ENCODE measurements at regions not wholly inside any gene's neighbourhood (a gene's known extent, or its start where the extent isn't known, plus 50 kb on each side); places are given as distances from the start of the nearest gene placed in this dataset.

GRCh38 chr11:32161293-32161692 lies 70.4 kb downstream of the RCN1 start:
- H3K9ac ChIP-seq (ENCODE audit: low read length) = no peak overlapping the region

GRCh38 chr11:32162351-32162750 lies 71.5 kb downstream of the RCN1 start:
- DNase-seq = no peak
- H3K4me3 ChIP-seq (ENCODE audit: low read length) = no peak overlapping the region
- no peak overlapping the region for H3K4me2 ChIP-seq (ENCODE audit: low read depth, low read length, poor library complexity, severe bottlenecking)
- H3K36me3 ChIP-seq (ENCODE audit: insufficient read depth, low read length) = no peaks in the 10 kb centered on the region
- no peaks in the 10 kb centered on the region for H3K79me2 ChIP-seq (ENCODE audit: low read length)
- H3K9ac ChIP-seq (ENCODE audit: low read length) = no peak overlapping the region
- no peaks in the 10 kb centered on the region for H3K9me2 ChIP-seq (replicated peaks; ENCODE audit: insufficient read depth, low read length)
- no peaks in the 10 kb centered on the region for H3K27me3 ChIP-seq (ENCODE audit: low read length)
- no peaks in the 10 kb centered on the region for H4K20me1 ChIP-seq (ENCODE audit: insufficient read depth, low read depth, low read length)
- no peaks in the 10 kb centered on the region for H3K4me1 ChIP-seq (ENCODE audit: low read length)
- no peaks in the 10 kb centered on the region for H3K9me3 ChIP-seq (ENCODE audit: low read length)
- H3K27ac ChIP-seq (ENCODE audit: low read length) = no peak overlapping the region
- no peak overlapping the region for H2AFZ ChIP-seq (ENCODE audit: low read length)

More at GRCh38 chr11:32161293-32161692, 70.4 kb downstream of the RCN1 start:
- Histone ChIP-seq H2AFZ (ENCODE audit: low read length) (no peak overlapping the region), H3K27ac (ENCODE audit: low read length) (no peak overlapping the region), H3K27me3 (ENCODE audit: low read length) (no peaks in the 10 kb centered on the region), H3K4me3 (ENCODE audit: low read length) (no peak overlapping the region), H3K9me3 (ENCODE audit: low read length) (no peaks in the 10 kb centered on the region), H3K4me1 (ENCODE audit: low read length) (no peaks in the 10 kb centered on the region), H4K20me1 (ENCODE audit: insufficient read depth, low read depth, low read length) (no peaks in the 10 kb centered on the region), H3K9me2 (replicated peaks; ENCODE audit: insufficient read depth, low read length) (no peaks in the 10 kb centered on the region), H3K79me2 (ENCODE audit: low read length) (no peaks in the 10 kb centered on the region), H3K4me2 (ENCODE audit: low read depth, low read length, poor library complexity, severe bottlenecking) (no peak overlapping the region), H3K36me3 (ENCODE audit: insufficient read depth, low read length) (no peaks in the 10 kb centered on the region)
- no peak for DNase-seq

- Histone ChIP-seq H3K4me2 (ENCODE audit: low read depth, low read length, poor library complexity, severe bottlenecking) (no peak overlapping the region), H3K9me2 (replicated peaks; ENCODE audit: insufficient read depth, low read length) (no peaks in the 10 kb centered on the region), H3K4me3 (ENCODE audit: low read length) (no peak overlapping the region), H3K27ac (ENCODE audit: low read length) (no peak overlapping the region), H3K27me3 (ENCODE audit: low read length) (no peaks in the 10 kb centered on the region), H4K20me1 (ENCODE audit: insufficient read depth, low read depth, low read length) (no peaks in the 10 kb centered on the region), H2AFZ (ENCODE audit: low read length) (no peak overlapping the region), H3K9ac (ENCODE audit: low read length) (no peak overlapping the region), H3K36me3 (ENCODE audit: insufficient read depth, low read length) (no peaks in the 10 kb centered on the region), H3K9me3 (ENCODE audit: low read length) (no peaks in the 10 kb centered on the region), H3K4me1 (ENCODE audit: low read length) (no peaks in the 10 kb centered on the region), H3K79me2 (ENCODE audit: low read length) (no peaks in the 10 kb centered on the region)
- DNase-seq = no peak
These were observed 72.0 kb downstream of the RCN1 start for GRCh38 chr11:32162906-32163305.

GRCh38 chr11:32163557-32163956 lies 72.7 kb downstream of the RCN1 start:
- no peak for DNase-seq
- no peaks in the 10 kb centered on the region for H3K4me1 ChIP-seq (ENCODE audit: low read length)

GRCh38 chr11:32164836-32165235 lies 74.0 kb downstream of the RCN1 start:
- Histone ChIP-seq H2AFZ (ENCODE audit: low read length) (no peak overlapping the region), H3K79me2 (ENCODE audit: low read length) (no peaks in the 10 kb centered on the region), H3K4me2 (ENCODE audit: low read depth, low read length, poor library complexity, severe bottlenecking) (no peak overlapping the region), H3K4me1 (ENCODE audit: low read length) (no peaks in the 10 kb centered on the region), H3K9me3 (ENCODE audit: low read length) (no peaks in the 10 kb centered on the region), H3K4me3 (ENCODE audit: low read length) (no peak overlapping the region), H3K9me2 (replicated peaks; ENCODE audit: insufficient read depth, low read length) (no peaks in the 10 kb centered on the region), H4K20me1 (ENCODE audit: insufficient read depth, low read depth, low read length) (no peaks in the 10 kb centered on the region), H3K27me3 (ENCODE audit: low read length) (no peaks in the 10 kb centered on the region), H3K27ac (ENCODE audit: low read length) (no peak overlapping the region), H3K9ac (ENCODE audit: low read length) (no peak overlapping the region), H3K36me3 (ENCODE audit: insufficient read depth, low read length) (no peaks in the 10 kb centered on the region)
- DNase-seq = no peak

More at GRCh38 chr11:32163557-32163956, 72.7 kb downstream of the RCN1 start:
- Histone ChIP-seq H4K20me1 (ENCODE audit: insufficient read depth, low read depth, low read length) (no peaks in the 10 kb centered on the region), H3K9me2 (replicated peaks; ENCODE audit: insufficient read depth, low read length) (no peaks in the 10 kb centered on the region), H3K4me2 (ENCODE audit: low read depth, low read length, poor library complexity, severe bottlenecking) (no peak overlapping the region), H3K79me2 (ENCODE audit: low read length) (no peaks in the 10 kb centered on the region), H2AFZ (ENCODE audit: low read length) (no peak overlapping the region), H3K27ac (ENCODE audit: low read length) (no peak overlapping the region), H3K36me3 (ENCODE audit: insufficient read depth, low read length) (no peaks in the 10 kb centered on the region), H3K4me3 (ENCODE audit: low read length) (no peak overlapping the region), H3K27me3 (ENCODE audit: low read length) (no peaks in the 10 kb centered on the region), H3K9ac (ENCODE audit: low read length) (no peak overlapping the region), H3K9me3 (ENCODE audit: low read length) (no peaks in the 10 kb centered on the region)

- no peak overlapping the region for H3K27ac ChIP-seq (ENCODE audit: low read length)
- H3K27me3 ChIP-seq (ENCODE audit: low read length) = no peaks in the 10 kb centered on the region
- H3K9me3 ChIP-seq (ENCODE audit: low read length) = no peaks in the 10 kb centered on the region
- H3K4me3 ChIP-seq (ENCODE audit: low read length) = no peak overlapping the region
- DNase-seq = no peak
- no peaks in the 10 kb centered on the region for H3K36me3 ChIP-seq (ENCODE audit: insufficient read depth, low read length)
- no peaks in the 10 kb centered on the region for H4K20me1 ChIP-seq (ENCODE audit: insufficient read depth, low read depth, low read length)
- H3K9ac ChIP-seq (ENCODE audit: low read length) = no peak overlapping the region
- H3K4me2 ChIP-seq (ENCODE audit: low read depth, low read length, poor library complexity, severe bottlenecking) = no peak overlapping the region
- H3K4me1 ChIP-seq (ENCODE audit: low read length) = no peaks in the 10 kb centered on the region
- no peaks in the 10 kb centered on the region for H3K9me2 ChIP-seq (replicated peaks; ENCODE audit: insufficient read depth, low read length)
- H2AFZ ChIP-seq (ENCODE audit: low read length) = no peak overlapping the region
- no peaks in the 10 kb centered on the region for H3K79me2 ChIP-seq (ENCODE audit: low read length)
These were observed 78.0 kb downstream of the RCN1 start for GRCh38 chr11:32168924-32169323.

- Histone ChIP-seq H3K27ac (ENCODE audit: low read length) (no peak overlapping the region), H2AFZ (ENCODE audit: low read length) (no peak overlapping the region), H3K4me1 (ENCODE audit: low read length) (no peaks in the 10 kb centered on the region), H3K27me3 (ENCODE audit: low read length) (no peaks in the 10 kb centered on the region), H3K9me2 (replicated peaks; ENCODE audit: insufficient read depth, low read length) (no peaks in the 10 kb centered on the region), H3K36me3 (ENCODE audit: insufficient read depth, low read length) (no peaks in the 10 kb centered on the region), H3K9ac (ENCODE audit: low read length) (no peak overlapping the region), H4K20me1 (ENCODE audit: insufficient read depth, low read depth, low read length) (no peaks in the 10 kb centered on the region), H3K9me3 (ENCODE audit: low read length) (no peaks in the 10 kb centered on the region), H3K79me2 (ENCODE audit: low read length) (no peaks in the 10 kb centered on the region), H3K4me2 (ENCODE audit: low read depth, low read length, poor library complexity, severe bottlenecking) (no peak overlapping the region), H3K4me3 (ENCODE audit: low read length) (no peak overlapping the region)
- DNase-seq = no peak
These were observed 80.6 kb downstream of the RCN1 start for GRCh38 chr11:32171445-32171844.

GRCh38 chr11:32172041-32172847 lies 81.4 kb downstream of the RCN1 start:
- Histone ChIP-seq H3K4me2 (ENCODE audit: low read depth, low read length, poor library complexity, severe bottlenecking) (no peak overlapping the region), H3K79me2 (ENCODE audit: low read length) (no peaks in the 10 kb centered on the region), H3K4me3 (ENCODE audit: low read length) (no peak overlapping the region), H3K9ac (ENCODE audit: low read length) (no peak overlapping the region), H3K27ac (ENCODE audit: low read length) (no peak overlapping the region), H2AFZ (ENCODE audit: low read length) (no peak overlapping the region), H3K36me3 (ENCODE audit: insufficient read depth, low read length) (no peaks in the 10 kb centered on the region), H4K20me1 (ENCODE audit: insufficient read depth, low read depth, low read length) (no peaks in the 10 kb centered on the region), H3K9me3 (ENCODE audit: low read length) (no peaks in the 10 kb centered on the region), H3K4me1 (ENCODE audit: low read length) (no peaks in the 10 kb centered on the region), H3K9me2 (replicated peaks; ENCODE audit: insufficient read depth, low read length) (no peaks in the 10 kb centered on the region), H3K27me3 (ENCODE audit: low read length) (no peaks in the 10 kb centered on the region)
- no peak for DNase-seq
